GM19463 (cell line): ENCODE measurements at regions not wholly inside any gene's neighbourhood (a gene's known extent, or its start where the extent isn't known, plus 50 kb on each side); places are given as distances from the start of the nearest gene placed in this dataset.

Experiments
- ATAC-seq: cut with Tn5 transposase; IDR thresholded peaks from one replicate; pipeline ENCODE4 v1.9.1; 2021; ENCODE audit warnings: mild to moderate bottlenecking, moderate library complexity; ENCODE audit not compliant: unreplicated experiment

GRCh38 chrX:118167361-118167760, 50.8 kb upstream of the KLHL13 start:
- no peak for ATAC-seq

- ATAC-seq, result no peak
Observed at GRCh38 chrX:118171356-118171755, 54.7 kb upstream of the KLHL13 start.

- ATAC-seq, result no peak
Observed at GRCh38 chrX:118174516-118175098, 58.0 kb upstream of the KLHL13 start.

GRCh38 chrX:118177708-118178107, 61.1 kb upstream of the KLHL13 start:
- no peak for ATAC-seq

- ATAC-seq, result no peak
Observed at GRCh38 chrX:118178450-118178849, 61.8 kb upstream of the KLHL13 start.

GRCh38 chrX:118179161-118179560, 62.6 kb upstream of the KLHL13 start:
- no peak for ATAC-seq

- ATAC-seq, result no peak
Observed at GRCh38 chrX:118179718-118180117, 63.1 kb upstream of the KLHL13 start.

GRCh38 chrX:118181030-118181429, 64.4 kb upstream of the KLHL13 start:
- no peak for ATAC-seq

GRCh38 chrX:118182025-118182424, 65.4 kb upstream of the KLHL13 start:
- ATAC-seq, result no peak

GRCh38 chrX:118182681-118183080, 66.1 kb upstream of the KLHL13 start:
- no peak for ATAC-seq

- no peak for ATAC-seq
Observed at GRCh38 chrX:118183606-118184005, 67.0 kb upstream of the KLHL13 start.

GRCh38 chrX:118187100-118187499, 70.5 kb upstream of the KLHL13 start:
- no peak for ATAC-seq

- no peak for ATAC-seq
Observed at GRCh38 chrX:118189000-118189399, 72.4 kb upstream of the KLHL13 start.

- ATAC-seq, result no peak
Observed at GRCh38 chrX:118189628-118190027, 73.0 kb upstream of the KLHL13 start.

GRCh38 chrX:118197730-118198129, 81.1 kb upstream of the KLHL13 start:
- no peak for ATAC-seq

GRCh38 chrX:118198577-118198976, 82.0 kb upstream of the KLHL13 start:
- no peak for ATAC-seq

- ATAC-seq, result no peak
Observed at GRCh38 chrX:118199997-118200396, 83.4 kb upstream of the KLHL13 start.

GRCh38 chrX:118205421-118206395, 89.1 kb upstream of the KLHL13 start:
- ATAC-seq, result no peak

GRCh38 chrX:118207831-118208453, 91.3 kb upstream of the KLHL13 start:
- no peak for ATAC-seq

- no peak for ATAC-seq
Observed at GRCh38 chrX:118208481-118208880, 91.9 kb upstream of the KLHL13 start.

GRCh38 chrX:118211891-118212816, 95.5 kb upstream of the KLHL13 start:
- no peak for ATAC-seq
